Tibial artery (tissue), 4 donors: ENCODE measurements at regions not wholly inside any gene's neighbourhood (a gene's known extent, or its start where the extent isn't known, plus 50 kb on each side); places are given as distances from the start of the nearest gene placed in this dataset.
A peak's percentile ranks its signal among the peaks of the same experiment; 100 is the strongest.

Experiments used
- DNase-seq, 2 donors: peaks; one replicate each; pipeline ENCODE4 v3.0.0-alpha.2; 2019
- H3K27ac ChIP-seq, 2 donors: fragments of 200-600 bp; sonication (generic) in 1 of 2; 1 replicate in 1 of 2; 2 replicates in 1 of 2; pipeline ENCODE4 v1.5.1; 2018 to 2019; ENCODE audit warnings: mild to moderate bottlenecking in 1 of 2
- H3K27me3 ChIP-seq, 2 donors: fragments of 200-600 bp; sonication (generic) in 1 of 2; one replicate each; pipeline versions ENCODE4 v1.5.1 to v1.6.0; 2016 to 2019
- H3K36me3 ChIP-seq, 3 donors: fragments of 200-600 bp; sonication (generic) in 2 of 3; one replicate each; pipeline ENCODE4 v1.5.1; 2016 to 2019; ENCODE audit warnings: mild to moderate bottlenecking in 2 of 3
- H3K4me1 ChIP-seq, 4 donors: fragments of 200-600 bp; sonication (generic) in 2 of 4; 1 replicate in 3 of 4; 2 replicates in 1 of 4; pipeline ENCODE4 v1.5.1; 2016 to 2019
- H3K4me3 ChIP-seq, 2 donors: fragments of 200-600 bp; sonication (generic) in 1 of 2; 1 replicate in 1 of 2; 2 replicates in 1 of 2; pipeline ENCODE4 v1.5.1; 2018 to 2019; ENCODE audit warnings: mild to moderate bottlenecking in 2 of 2
- H3K9me3 ChIP-seq, 3 donors: fragments of 200-600 bp; sonication (generic) in 1 of 3; one replicate each; pipeline ENCODE4 v1.5.1; 2016 to 2019
- intact Hi-C: fragments of 100-400 bp; cut with DNase I; formaldehyde crosslinking; loops from one replicate; pipeline ENCODE4 v1.15.0; 2023; ENCODE audit warnings: low total_unique reads
- TF ChIP-seq, protein P1 (sequence below), 2 experiments: fragments of 200-600 bp in 1 of 2; fragments of 450-650 bp in 1 of 2; IDR thresholded peaks; one replicate each; pipeline ENCODE4 v1.5.1; 2017 to 2019; ENCODE audit warnings: antibody characterized with exemption in 2 of 2, mild to moderate bottlenecking in 1 of 2, moderate library complexity in 1 of 2

DNA sequence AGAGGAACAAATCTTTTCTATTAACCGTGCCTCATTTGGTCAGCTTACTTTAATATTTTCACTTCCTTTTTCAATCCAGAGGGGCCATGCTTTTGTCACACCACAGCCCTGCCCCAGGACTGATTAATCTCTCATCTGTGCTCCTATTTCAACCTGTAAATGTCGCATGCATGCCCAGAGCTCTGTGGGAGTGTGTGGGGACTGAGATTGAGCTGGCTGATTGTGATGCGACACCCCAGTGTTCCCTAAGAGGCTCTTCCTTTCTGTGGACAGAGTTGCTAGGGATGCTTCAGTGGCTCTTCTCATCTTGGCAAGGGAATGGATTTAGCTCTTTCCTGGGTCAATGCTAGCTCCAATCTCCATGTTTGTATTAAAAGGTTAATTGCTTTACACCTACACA is 249.6 kb downstream of the TDRD3 start:
- intact Hi-C loops = no loop called here
- no peak for DNase-seq
- Histone ChIP-seq H3K9me3 (no peaks in the 10 kb centered on the region), H3K4me3 (no peak overlapping the region), H3K27ac (no peak overlapping the region), H3K36me3 (no peaks in the 10 kb centered on the region), H3K4me1 (peaks cover 0 to 6% (median 0%) of the 10 kb centered on the region in 4 donors), H3K27me3 (no peaks in the 10 kb centered on the region)
- TF ChIP-seq, protein P1, sequence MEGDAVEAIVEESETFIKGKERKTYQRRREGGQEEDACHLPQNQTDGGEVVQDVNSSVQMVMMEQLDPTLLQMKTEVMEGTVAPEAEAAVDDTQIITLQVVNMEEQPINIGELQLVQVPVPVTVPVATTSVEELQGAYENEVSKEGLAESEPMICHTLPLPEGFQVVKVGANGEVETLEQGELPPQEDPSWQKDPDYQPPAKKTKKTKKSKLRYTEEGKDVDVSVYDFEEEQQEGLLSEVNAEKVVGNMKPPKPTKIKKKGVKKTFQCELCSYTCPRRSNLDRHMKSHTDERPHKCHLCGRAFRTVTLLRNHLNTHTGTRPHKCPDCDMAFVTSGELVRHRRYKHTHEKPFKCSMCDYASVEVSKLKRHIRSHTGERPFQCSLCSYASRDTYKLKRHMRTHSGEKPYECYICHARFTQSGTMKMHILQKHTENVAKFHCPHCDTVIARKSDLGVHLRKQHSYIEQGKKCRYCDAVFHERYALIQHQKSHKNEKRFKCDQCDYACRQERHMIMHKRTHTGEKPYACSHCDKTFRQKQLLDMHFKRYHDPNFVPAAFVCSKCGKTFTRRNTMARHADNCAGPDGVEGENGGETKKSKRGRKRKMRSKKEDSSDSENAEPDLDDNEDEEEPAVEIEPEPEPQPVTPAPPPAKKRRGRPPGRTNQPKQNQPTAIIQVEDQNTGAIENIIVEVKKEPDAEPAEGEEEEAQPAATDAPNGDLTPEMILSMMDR (IDR thresholded peaks at IDR 0.05) = no peak

DNA sequence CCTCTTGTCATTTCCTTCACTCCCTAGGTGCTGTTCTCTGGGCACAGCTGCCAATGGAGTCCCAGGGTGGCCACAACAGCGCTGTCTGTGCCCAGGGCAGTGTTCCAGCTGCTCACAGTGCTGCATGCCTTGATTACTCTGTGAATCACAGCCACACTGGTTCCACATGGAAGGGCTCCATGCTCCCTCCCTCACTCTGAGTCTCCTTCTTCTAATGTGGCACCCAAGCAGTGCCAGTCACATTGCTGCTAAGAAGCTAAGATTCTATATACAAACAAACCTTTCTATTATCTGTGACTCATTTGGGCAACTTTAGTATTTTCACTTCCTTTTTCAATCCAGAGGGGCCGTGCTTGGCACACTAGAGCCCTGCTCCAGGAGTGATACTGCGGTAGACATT is 248.7 kb downstream of the TDRD3 start:
- intact Hi-C loops = no loop called here
- H3K27me3 ChIP-seq = no peaks in the 10 kb centered on the region
- TF ChIP-seq, protein P1 (IDR thresholded peaks at IDR 0.05) = no peak

DNA sequence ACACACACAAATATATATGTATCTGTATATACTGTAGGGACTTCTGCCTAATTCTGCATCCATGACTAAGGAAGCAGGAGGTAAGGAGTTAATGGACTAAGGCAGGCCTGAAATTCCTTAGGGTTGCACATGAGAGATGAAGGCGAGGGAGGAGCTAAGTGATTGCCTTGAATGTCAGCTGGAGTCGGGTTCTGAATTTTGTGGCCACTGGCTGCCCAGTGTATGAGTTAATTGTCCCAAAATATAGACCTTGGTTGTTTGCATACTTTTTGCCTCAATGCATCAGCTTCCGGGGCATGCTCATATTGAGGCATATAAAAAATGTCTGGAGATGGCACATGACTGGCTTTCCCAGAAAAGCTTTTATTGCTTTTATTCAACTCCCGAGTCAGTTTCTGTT is 245.5 kb downstream of the TDRD3 start:
- TF ChIP-seq, protein P1 (IDR thresholded peaks at IDR 0.05) = no peak
- no peaks in the 10 kb centered on the region for H3K9me3 ChIP-seq
- H3K27ac ChIP-seq = no peak overlapping the region
- H3K4me3 ChIP-seq = no peak overlapping the region
- no peak for DNase-seq
- intact Hi-C loops = no loop called here
- no peaks in the 10 kb centered on the region for H3K36me3 ChIP-seq
- no peaks in the 10 kb centered on the region for H3K27me3 ChIP-seq
- peaks cover 0 to 6% (median 0%) of the 10 kb centered on the region in 4 donors for H3K4me1 ChIP-seq

More for the DNA sequence above, 248.7 kb downstream of the TDRD3 start:
- no peaks in the 10 kb centered on the region for H3K9me3 ChIP-seq
- peaks cover 0 to 6% (median 0%) of the 10 kb centered on the region in 4 donors for H3K4me1 ChIP-seq
- H3K36me3 ChIP-seq = no peaks in the 10 kb centered on the region
- no peak for DNase-seq
- no peak overlapping the region for H3K27ac ChIP-seq
- H3K4me3 ChIP-seq = no peak overlapping the region

DNA sequence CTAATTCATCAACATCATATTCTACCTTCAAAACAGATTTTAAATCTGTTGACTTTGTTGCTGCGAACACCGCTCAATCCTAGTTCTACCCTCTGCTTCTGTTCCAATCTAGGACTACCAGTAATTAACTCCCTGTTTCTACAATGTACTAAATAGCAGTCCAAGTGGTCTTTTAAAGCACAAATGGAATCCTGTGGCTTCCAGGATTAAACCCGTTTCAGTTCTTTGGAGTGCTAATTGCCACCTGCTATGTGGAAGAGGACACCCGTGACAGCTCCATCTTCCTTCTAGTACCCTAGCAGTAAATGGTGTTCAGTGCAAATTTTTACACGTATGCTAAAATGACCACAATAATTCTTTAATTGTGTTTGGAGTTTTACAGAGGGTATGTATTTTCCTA is 232.1 kb downstream of the TDRD3 start:
- no peaks in the 10 kb centered on the region for H3K27me3 ChIP-seq
- no peak overlapping the region for H3K27ac ChIP-seq
- H3K4me3 ChIP-seq = no peak overlapping the region
- no peaks in the 10 kb centered on the region for H3K4me1 ChIP-seq
- TF ChIP-seq, protein P1 (IDR thresholded peaks at IDR 0.05) = no peak
- intact Hi-C loops = no loop called here
- DNase-seq = no peak
- H3K9me3 ChIP-seq = no peaks in the 10 kb centered on the region
- H3K36me3 ChIP-seq = no peaks in the 10 kb centered on the region

DNA sequence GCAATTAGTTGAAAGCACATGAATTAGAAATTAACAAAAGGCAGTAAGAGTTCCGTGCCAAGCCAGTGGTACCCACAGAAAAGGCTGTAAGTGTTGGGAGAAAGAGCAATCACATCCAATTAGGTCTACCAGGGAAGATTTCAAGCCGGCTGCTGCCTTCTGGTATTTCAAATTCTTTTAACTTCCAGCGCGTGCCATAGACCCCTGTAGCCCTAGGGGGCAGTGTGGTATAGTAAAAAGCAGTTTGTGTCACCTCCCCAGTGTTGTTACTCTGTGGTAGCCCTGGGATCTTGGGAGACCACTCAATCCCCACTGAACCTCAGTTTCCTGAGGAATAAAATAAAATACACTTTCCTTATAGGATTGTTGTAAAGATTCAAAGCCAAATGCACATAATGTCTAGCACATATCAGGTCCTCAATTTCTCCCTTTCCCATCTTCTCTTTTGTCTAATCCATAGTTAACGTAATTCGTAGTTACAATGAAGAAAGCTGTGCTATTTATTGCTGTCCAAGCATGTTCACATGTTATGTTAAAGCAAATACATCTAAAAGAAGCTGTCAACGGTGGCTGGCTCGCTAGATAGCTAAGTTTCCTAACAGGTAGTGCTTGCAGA is 230.2 kb downstream of the TDRD3 start:
- H3K4me3 ChIP-seq = no peak overlapping the region
- intact Hi-C loops = no loop called here
- TF ChIP-seq, protein P1 (IDR thresholded peaks at IDR 0.05) = peak; percentile 49 to 57
- no peaks in the 10 kb centered on the region for H3K4me1 ChIP-seq
- no peaks in the 10 kb centered on the region for H3K9me3 ChIP-seq
- H3K36me3 ChIP-seq = no peaks in the 10 kb centered on the region
- H3K27ac ChIP-seq = no peak overlapping the region
- no peaks in the 10 kb centered on the region for H3K27me3 ChIP-seq
- no peak for DNase-seq
